A549 (cell line): ENCODE measurements at regions not wholly inside any gene's neighbourhood (a gene's known extent, or its start where the extent isn't known, plus 50 kb on each side); places are given as distances from the start of the nearest gene placed in this dataset.

Source experiments
- ATAC-seq, 2 experiments: fragments of 200-7000 bp in 1 of 2; fragments of >200 bp in 1 of 2; cut with Nextera tagmentation in 1 of 2; cut with Tn5 transposase in 1 of 2; 3 replicates each; pipeline versions ENCODE4 v1.8.0 to v1.9.1; 2018 to 2020; ENCODE audit warnings: mild to moderate bottlenecking in 1 of 2, moderate library complexity in 1 of 2
- CTCF ChIA-PET: fragments of 300-600 bp; sonication (Branson Sonifier 250); formaldehyde crosslinking; extraction: SDS; loops from one replicate; lab custom pipeline; 2021; ENCODE audit warnings: antibody characterized with exemption, inconsistent platforms; lab: Yijun Ruan, JAX
- POLR2A ChIA-PET: fragments of 350-600 bp; formaldehyde crosslinking; extraction: SDS; loops from one replicate; lab custom pipeline; 2021; ENCODE audit warnings: antibody characterized with exemption, inconsistent platforms; lab: Yijun Ruan, JAX
- DNase-seq, 2 experiments: peaks; one replicate each; pipeline versions ENCODE4 v3.0.0 to v3.0.0-alpha.2; 2011 to 2016; ENCODE audit warnings: low read depth in 1 of 2, low spot score in 1 of 2
- FAIRE-seq: peaks from 2 replicates; lab custom pipeline; 2011; peaks lifted over from hg19 to GRCh38; lab: Jason Lieb, UNC
- H3K27ac ChIP-seq, 2 experiments: fragments of >200 bp; sonication (Bioruptor Twin); formaldehyde crosslinking; 3 replicates each; pipeline ENCODE4 v1.5.1; 2016 to 2017
- H3K4me1 ChIP-seq: fragments of >200 bp; sonication (Bioruptor Twin); formaldehyde crosslinking; 3 replicates; pipeline ENCODE4 v1.6.1; 2016
- H3K4me2 ChIP-seq: fragments of >200 bp; sonication (Bioruptor Twin); formaldehyde crosslinking; 3 replicates; pipeline ENCODE4 v1.6.1; 2016
- H3K4me3 ChIP-seq: fragments of >200 bp; sonication (Bioruptor Twin); formaldehyde crosslinking; 3 replicates; pipeline ENCODE4 v1.5.1; 2016
- H3K9me3 ChIP-seq: fragments of >200 bp; sonication (Bioruptor Twin); formaldehyde crosslinking; 3 replicates; pipeline ENCODE4 v1.6.1; 2016
- ATOH8 ChIP-seq: fragments of 250-450 bp; sonication (Bioruptor Pico); IDR thresholded peaks from 2 replicates; pipeline ENCODE4 v1.5.0; 2020; ENCODE audit warnings: low read depth, mild to moderate bottlenecking, moderate library complexity
- CBX2 ChIP-seq: fragments of 200-600 bp; sonication (generic); IDR thresholded peaks from 2 replicates; pipeline ENCODE4 v1.6.1; 2016; ENCODE audit warnings: low read depth, mild to moderate bottlenecking, borderline replicate concordance
- CEBPB ChIP-seq, 2 experiments: fragments of >200 bp in 1 of 2; sonication (Bioruptor Twin) in 1 of 2; formaldehyde crosslinking in 1 of 2; IDR thresholded peaks; 2 replicates each; pipeline ENCODE4 v1.6.1; 2012 to 2016
- EP300 ChIP-seq, 2 experiments: fragments of >200 bp; sonication (Bioruptor Twin); formaldehyde crosslinking; IDR thresholded peaks; 2 replicates in 1 of 2; 3 replicates in 1 of 2; pipeline ENCODE4 v1.6.1; 2016 to 2017
- FOSB ChIP-seq: fragments of 250-450 bp; sonication (Bioruptor Pico); IDR thresholded peaks from 2 replicates; pipeline ENCODE4 v1.5.0; 2020; ENCODE audit warnings: mild to moderate bottlenecking, moderate library complexity
- FOXS1 ChIP-seq: fragments of 250-450 bp; sonication (Bioruptor Pico); IDR thresholded peaks from 2 replicates; pipeline ENCODE4 v1.5.0; 2020; ENCODE audit warnings: mild to moderate bottlenecking, moderate library complexity
- GATA3 ChIP-seq: IDR thresholded peaks from 2 replicates; pipeline ENCODE4 v1.6.1; 2012; ENCODE audit warnings: borderline replicate concordance
- HOXB13 ChIP-seq: fragments of 250-450 bp; sonication (Bioruptor Pico); IDR thresholded peaks from 2 replicates; pipeline ENCODE4 v1.5.0; 2020; ENCODE audit warnings: low read depth, mild to moderate bottlenecking, moderate library complexity
- KDM1A ChIP-seq: fragments of 200-600 bp; sonication (generic); IDR thresholded peaks from 2 replicates; pipeline ENCODE4 v1.6.1; 2016; ENCODE audit warnings: low read depth, mild to moderate bottlenecking
- MAX ChIP-seq: IDR thresholded peaks from 2 replicates; pipeline ENCODE4 v1.6.1; 2012
- MAZ ChIP-seq: fragments of 150-350 bp; IDR thresholded peaks from 2 replicates; pipeline ENCODE4 v1.6.1; 2014; ENCODE audit warnings: antibody characterized with exemption, low read depth, low read length, borderline replicate concordance
- RARB ChIP-seq: fragments of 250-450 bp; sonication (Bioruptor Pico); IDR thresholded peaks from 2 replicates; pipeline ENCODE4 v1.8.0; 2021; ENCODE audit warnings: mild to moderate bottlenecking, moderate library complexity
- RCOR1 ChIP-seq: fragments of 150-350 bp; IDR thresholded peaks from 2 replicates; pipeline ENCODE4 v1.6.1; 2014; ENCODE audit warnings: antibody characterized with exemption, low read length, low read depth
- REST ChIP-seq: fragments of 200-600 bp; sonication (generic); IDR thresholded peaks from 2 replicates; pipeline ENCODE4 v1.6.1; 2016; ENCODE audit warnings: antibody characterized with exemption, mild to moderate bottlenecking, moderate library complexity
- RFX5 ChIP-seq: fragments of 450-650 bp; IDR thresholded peaks from 2 replicates; pipeline ENCODE4 v1.7.1; 2014; ENCODE audit warnings: antibody characterized with exemption, mild to moderate bottlenecking, moderate library complexity
- TP53 ChIP-seq: fragments of 250-450 bp; sonication (Bioruptor Pico); IDR thresholded peaks from 2 replicates; pipeline ENCODE4 v1.5.0; 2021; ENCODE audit warnings: mild to moderate bottlenecking, moderate library complexity
- WGBS: methylation state at CpG from one replicate; pipeline ENCODE4 v1.1.6; 2017; ENCODE audit errors: missing lambda C conversion rate; 5-methylcytosine and 5-hydroxymethylcytosine counted together
- TF ChIP-seq, protein P1 (sequence below): fragments of >200 bp; sonication (Bioruptor Twin); formaldehyde crosslinking; IDR thresholded peaks from 3 replicates; pipeline ENCODE4 v1.5.1; 2016
- TF ChIP-seq, protein P2 (sequence below): fragments of 150-350 bp; IDR thresholded peaks from 2 replicates; pipeline ENCODE4 v1.6.1; 2014; ENCODE audit warnings: low read depth, mild to moderate bottlenecking, low read length

GRCh38 chr1:60583696-60584095 is 498.7 kb upstream of the NFIA start:
- no peak for DNase-seq

DNA sequence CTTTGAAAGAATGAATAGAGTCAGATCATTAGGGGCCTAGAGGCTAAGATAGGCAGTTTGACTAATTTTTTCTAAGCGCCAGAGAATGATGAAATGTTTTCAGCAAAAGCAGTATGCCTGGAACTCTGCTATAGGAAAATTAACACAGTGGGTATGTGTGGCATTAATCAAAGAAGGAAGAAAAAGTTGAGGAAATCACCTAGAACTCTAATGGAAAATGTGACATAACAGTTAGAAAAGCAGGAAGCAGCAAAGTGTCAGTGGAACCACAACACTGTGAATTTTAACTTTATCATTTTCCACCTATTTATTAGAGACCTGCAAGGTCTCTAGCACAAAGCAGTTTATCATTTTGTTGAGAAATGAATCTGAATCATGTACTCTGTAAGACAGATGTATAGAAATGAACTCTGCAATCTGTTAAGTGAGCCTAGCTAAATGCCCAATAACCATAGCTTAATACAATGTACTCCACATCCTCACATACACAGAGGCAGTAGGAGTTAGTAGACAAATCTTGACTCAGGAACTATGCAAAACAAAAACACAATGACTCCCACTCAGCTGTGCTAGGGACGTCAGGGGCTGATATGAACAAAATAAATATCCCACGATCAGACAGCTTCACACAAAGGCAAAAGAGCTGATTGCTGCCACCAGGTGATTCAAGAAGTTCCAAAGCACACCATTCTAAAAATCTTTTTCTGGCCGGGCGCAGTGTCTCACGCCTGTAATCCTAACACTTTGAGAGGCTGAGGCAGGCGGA is 500.7 kb upstream of the NFIA start:
- Histone ChIP-seq H3K4me3 (no peak overlapping the region), H3K4me2 (no peak overlapping the region), H3K27ac (no peak overlapping the region), H3K9me3 (no peaks in the 10 kb centered on the region), H3K4me1 (no peaks in the 10 kb centered on the region)
- ChIA-PET CTCF (no interaction called here), POLR2A (no interaction called here)
- TF ChIP-seq EP300 (IDR thresholded peaks at IDR 0.05) (no peak), FOXS1 (no peak), CBX2 (no peak), TP53 (CRISPR knock-in tag) (no peak), HOXB13 (no peak), MAX (no peak), GATA3 (no peak), ATOH8 (CRISPR knock-in tag) (no peak), REST (no peak), MAZ (no peak), RFX5 (no peak)
- TF ChIP-seq, protein P1, sequence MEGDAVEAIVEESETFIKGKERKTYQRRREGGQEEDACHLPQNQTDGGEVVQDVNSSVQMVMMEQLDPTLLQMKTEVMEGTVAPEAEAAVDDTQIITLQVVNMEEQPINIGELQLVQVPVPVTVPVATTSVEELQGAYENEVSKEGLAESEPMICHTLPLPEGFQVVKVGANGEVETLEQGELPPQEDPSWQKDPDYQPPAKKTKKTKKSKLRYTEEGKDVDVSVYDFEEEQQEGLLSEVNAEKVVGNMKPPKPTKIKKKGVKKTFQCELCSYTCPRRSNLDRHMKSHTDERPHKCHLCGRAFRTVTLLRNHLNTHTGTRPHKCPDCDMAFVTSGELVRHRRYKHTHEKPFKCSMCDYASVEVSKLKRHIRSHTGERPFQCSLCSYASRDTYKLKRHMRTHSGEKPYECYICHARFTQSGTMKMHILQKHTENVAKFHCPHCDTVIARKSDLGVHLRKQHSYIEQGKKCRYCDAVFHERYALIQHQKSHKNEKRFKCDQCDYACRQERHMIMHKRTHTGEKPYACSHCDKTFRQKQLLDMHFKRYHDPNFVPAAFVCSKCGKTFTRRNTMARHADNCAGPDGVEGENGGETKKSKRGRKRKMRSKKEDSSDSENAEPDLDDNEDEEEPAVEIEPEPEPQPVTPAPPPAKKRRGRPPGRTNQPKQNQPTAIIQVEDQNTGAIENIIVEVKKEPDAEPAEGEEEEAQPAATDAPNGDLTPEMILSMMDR = no peak
- WGBS = 48% methylated on average over 7 of the region's 7 CpGs
- DNase-seq (no peak), FAIRE-seq (no peak), ATAC-seq (no peak)

More at GRCh38 chr1:60583696-60584095, 498.7 kb upstream of the NFIA start:
- FAIRE-seq (no peak), ATAC-seq (no peak)
- Histone ChIP-seq H3K27ac (no peak overlapping the region), H3K4me1 (no peaks in the 10 kb centered on the region), H3K4me3 (no peak overlapping the region), H3K4me2 (no peak overlapping the region), H3K9me3 (no peaks in the 10 kb centered on the region)
- 72% methylated on average over 3 of the region's 3 CpGs for WGBS
- POLR2A ChIA-PET = no interaction called here
- CTCF ChIA-PET = no interaction called here
- TF ChIP-seq HOXB13 (no peak), RCOR1 (no peak), CEBPB (IDR thresholded peaks at IDR 0.05) (no peak), RARB (no peak), KDM1A (no peak), FOSB (CRISPR knock-in tag) (no peak)
- TF ChIP-seq, protein P2, sequence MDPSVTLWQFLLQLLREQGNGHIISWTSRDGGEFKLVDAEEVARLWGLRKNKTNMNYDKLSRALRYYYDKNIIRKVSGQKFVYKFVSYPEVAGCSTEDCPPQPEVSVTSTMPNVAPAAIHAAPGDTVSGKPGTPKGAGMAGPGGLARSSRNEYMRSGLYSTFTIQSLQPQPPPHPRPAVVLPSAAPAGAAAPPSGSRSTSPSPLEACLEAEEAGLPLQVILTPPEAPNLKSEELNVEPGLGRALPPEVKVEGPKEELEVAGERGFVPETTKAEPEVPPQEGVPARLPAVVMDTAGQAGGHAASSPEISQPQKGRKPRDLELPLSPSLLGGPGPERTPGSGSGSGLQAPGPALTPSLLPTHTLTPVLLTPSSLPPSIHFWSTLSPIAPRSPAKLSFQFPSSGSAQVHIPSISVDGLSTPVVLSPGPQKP = no peak
- TF ChIP-seq, all 56 proteins: peak for 0
